ENCODE measurements at regions not wholly inside any gene's neighbourhood (a gene's known extent, or its start where the extent isn't known, plus 50 kb on each side); places are given as distances from the start of the nearest gene placed in this dataset.

DNA sequence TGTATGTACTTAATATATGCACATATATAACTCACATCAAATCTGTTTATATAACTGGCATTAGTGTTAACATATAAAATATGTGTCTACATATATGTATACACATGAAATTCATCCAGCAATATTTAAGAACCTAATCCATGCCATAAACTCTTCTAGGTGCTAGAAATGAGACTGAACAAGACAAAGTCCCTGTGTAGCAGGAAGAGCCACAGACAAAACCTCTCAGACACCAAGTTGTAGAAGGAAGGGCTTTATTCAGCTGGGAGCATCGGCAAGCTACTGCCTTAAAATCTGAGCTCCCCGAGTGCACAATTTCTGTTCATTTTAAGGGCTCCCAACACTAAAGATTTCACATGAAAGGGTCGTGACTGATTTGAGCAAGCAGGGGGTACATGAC, 52.5 kb downstream of the CRPPA start:
- TF ChIP-seq POLR2AphosphoS5 (IDR thresholded peaks at IDR 0.05; ENCODE audit: low read depth, low read length) (no peak), POLR2A (IDR thresholded peaks at IDR 0.05; ENCODE audit: low read depth, low read length) (no peak)

Data from GM12892 (cell line).